Tibial nerve (tissue), 4 donors: ENCODE measurements at regions not wholly inside any gene's neighbourhood (a gene's known extent, or its start where the extent isn't known, plus 50 kb on each side); places are given as distances from the start of the nearest gene placed in this dataset.

ENCODE experiments used
- EP300 ChIP-seq, 2 donors: sonication (generic); formaldehyde crosslinking; IDR thresholded peaks; one replicate each; pipeline ENCODE4 v1.6.1; 2017; ENCODE audit warnings: antibody characterized with exemption in 2 of 2, mild to moderate bottlenecking in 1 of 2
- POLR2A ChIP-seq, 2 donors: fragments of 450-650 bp; IDR thresholded peaks; one replicate each; pipeline ENCODE4 v1.6.1; 2017; ENCODE audit warnings: antibody characterized with exemption in 2 of 2, mild to moderate bottlenecking in 2 of 2, moderate library complexity in 2 of 2
- TF ChIP-seq, protein P1 (sequence below), 5 experiments: fragments of 200-600 bp in 3 of 5; fragments of 450-650 bp in 2 of 5; sonication (generic) in 3 of 5; IDR thresholded peaks; one replicate each; pipeline ENCODE4 v1.5.1; 2016 to 2019; ENCODE audit warnings: antibody characterized with exemption in 5 of 5, mild to moderate bottlenecking in 3 of 5, moderate library complexity in 2 of 5

GRCh38 chr2:145460112-145460511 is 940.2 kb upstream of the ZEB2 start:
- TF ChIP-seq POLR2A (IDR thresholded peaks at IDR 0.05) (no peak), EP300 (IDR thresholded peaks at IDR 0.05) (no peak)
- TF ChIP-seq, protein P1, sequence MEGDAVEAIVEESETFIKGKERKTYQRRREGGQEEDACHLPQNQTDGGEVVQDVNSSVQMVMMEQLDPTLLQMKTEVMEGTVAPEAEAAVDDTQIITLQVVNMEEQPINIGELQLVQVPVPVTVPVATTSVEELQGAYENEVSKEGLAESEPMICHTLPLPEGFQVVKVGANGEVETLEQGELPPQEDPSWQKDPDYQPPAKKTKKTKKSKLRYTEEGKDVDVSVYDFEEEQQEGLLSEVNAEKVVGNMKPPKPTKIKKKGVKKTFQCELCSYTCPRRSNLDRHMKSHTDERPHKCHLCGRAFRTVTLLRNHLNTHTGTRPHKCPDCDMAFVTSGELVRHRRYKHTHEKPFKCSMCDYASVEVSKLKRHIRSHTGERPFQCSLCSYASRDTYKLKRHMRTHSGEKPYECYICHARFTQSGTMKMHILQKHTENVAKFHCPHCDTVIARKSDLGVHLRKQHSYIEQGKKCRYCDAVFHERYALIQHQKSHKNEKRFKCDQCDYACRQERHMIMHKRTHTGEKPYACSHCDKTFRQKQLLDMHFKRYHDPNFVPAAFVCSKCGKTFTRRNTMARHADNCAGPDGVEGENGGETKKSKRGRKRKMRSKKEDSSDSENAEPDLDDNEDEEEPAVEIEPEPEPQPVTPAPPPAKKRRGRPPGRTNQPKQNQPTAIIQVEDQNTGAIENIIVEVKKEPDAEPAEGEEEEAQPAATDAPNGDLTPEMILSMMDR (IDR thresholded peaks at IDR 0.05): no peak
